ENCODE measurements at regions not wholly inside any gene's neighbourhood (a gene's known extent, or its start where the extent isn't known, plus 50 kb on each side); places are given as distances from the start of the nearest gene placed in this dataset.

DNA sequence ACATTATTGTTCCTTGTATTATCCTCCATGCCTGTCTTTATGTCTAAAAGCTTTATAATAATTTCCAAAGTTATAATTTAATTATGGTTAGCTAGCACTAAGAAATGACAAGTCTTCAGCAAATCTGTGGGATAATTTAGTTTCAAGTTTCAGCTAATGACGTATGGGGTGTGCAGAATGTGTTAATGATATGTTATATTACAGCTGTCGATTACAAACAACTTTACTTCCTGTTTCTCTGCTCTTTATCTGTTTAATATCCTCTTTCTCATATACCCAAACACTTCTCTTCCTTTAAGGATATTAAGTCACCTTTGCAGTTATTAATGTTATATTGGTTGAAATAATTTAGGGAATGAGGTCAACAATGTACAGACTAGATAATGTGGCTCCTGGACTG is 161.8 kb downstream of the CASP12 start:
- H3K4me1 ChIP-seq (ENCODE audit: insufficient read depth, low read length), result peaks cover 12% of the 10 kb centered on the region
- H3K27me3 ChIP-seq (ENCODE audit: insufficient read depth, low read length, poor library complexity), result no peaks in the 10 kb centered on the region
- H3K4me2 ChIP-seq (ENCODE audit: insufficient read depth, low read length), result no peak overlapping the region
- DNase-seq, result no peak
- no peaks in the 10 kb centered on the region for H4K20me1 ChIP-seq (ENCODE audit: insufficient read depth, low read length)
- TF ChIP-seq EZH2 (IDR thresholded peaks at IDR 0.05; ENCODE audit: borderline replicate concordance, low read depth, low read length, severe bottlenecking) (no peak), CTCF (IDR thresholded peaks at IDR 0.05; ENCODE audit: borderline replicate concordance, extremely low read depth, low read length, poor library complexity, severe bottlenecking) (no peak)
- no peak overlapping the region for H3K4me3 ChIP-seq (ENCODE audit: low read depth in 1 of 2, low read length in 2 of 2)
- H3K9ac ChIP-seq (ENCODE audit: low read depth, low read length), result no peak overlapping the region
- no peak for ATAC-seq (ENCODE audit: insufficient read depth, low read depth)
- peak overlapping the region; percentile 33; the same call in 1 of the 2 replicates for H2AFZ ChIP-seq (ENCODE audit: low read depth, low read length)
- no peaks in the 10 kb centered on the region for H3K79me2 ChIP-seq (ENCODE audit: insufficient read depth, low read length)
- H3K27ac ChIP-seq (ENCODE audit: low read length), result no peak overlapping the region
- no peaks in the 10 kb centered on the region for H3K36me3 ChIP-seq (ENCODE audit: insufficient read depth, low read length)
- no peaks in the 10 kb centered on the region for H3K9me3 ChIP-seq (ENCODE audit: insufficient read depth, low read length, severe bottlenecking)

- ATAC-seq (ENCODE audit: insufficient read depth, low read depth) (no peak), DNase-seq (no peak)
- TF ChIP-seq CTCF (IDR thresholded peaks at IDR 0.05; ENCODE audit: borderline replicate concordance, extremely low read depth, low read length, poor library complexity, severe bottlenecking) (no peak), EZH2 (IDR thresholded peaks at IDR 0.05; ENCODE audit: borderline replicate concordance, low read depth, low read length, severe bottlenecking) (no peak)
- no peaks in the 10 kb centered on the region for H3K27me3 ChIP-seq (ENCODE audit: insufficient read depth, low read length, poor library complexity)
- H3K4me2 ChIP-seq (ENCODE audit: insufficient read depth, low read length), result no peak overlapping the region
- H2AFZ ChIP-seq (ENCODE audit: low read depth, low read length), result no peak overlapping the region
- no peaks in the 10 kb centered on the region for H4K20me1 ChIP-seq (ENCODE audit: insufficient read depth, low read length)
- H3K9me3 ChIP-seq (ENCODE audit: insufficient read depth, low read length, severe bottlenecking), result no peaks in the 10 kb centered on the region
- H3K4me3 ChIP-seq (ENCODE audit: low read depth in 1 of 2, low read length in 2 of 2), result no peak overlapping the region
- no peak overlapping the region for H3K9ac ChIP-seq (ENCODE audit: low read depth, low read length)
- no peak overlapping the region for H3K27ac ChIP-seq (ENCODE audit: low read length)
- peaks cover 12% of the 10 kb centered on the region for H3K4me1 ChIP-seq (ENCODE audit: insufficient read depth, low read length)
- no peaks in the 10 kb centered on the region for H3K79me2 ChIP-seq (ENCODE audit: insufficient read depth, low read length)
- no peaks in the 10 kb centered on the region for H3K36me3 ChIP-seq (ENCODE audit: insufficient read depth, low read length)
Measured at GRCh38 chr11:104734998-104735397, 163.3 kb downstream of the CASP12 start.

DNA sequence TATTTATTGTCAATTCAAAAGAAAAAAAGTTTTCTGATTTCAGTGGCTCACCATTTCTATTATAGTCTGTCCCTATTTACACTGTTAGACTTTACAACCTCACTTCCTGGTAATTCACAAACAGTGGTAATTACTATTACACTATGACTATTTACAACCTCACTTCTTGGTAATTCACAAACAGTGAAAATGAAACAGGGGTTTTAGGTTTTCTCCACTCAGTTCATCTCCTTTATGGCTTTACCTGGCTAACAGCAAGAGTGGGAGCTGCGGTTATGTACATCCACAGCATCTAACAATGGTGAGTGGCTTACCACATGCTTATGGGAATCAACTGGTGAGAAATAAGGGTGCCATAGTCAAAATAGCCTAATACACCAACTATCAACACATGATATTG is 166.4 kb downstream of the CASP12 start:
- DNase-seq (no peak), ATAC-seq (ENCODE audit: insufficient read depth, low read depth) (0 out of 3 replicates have a peak, but pooled peaks have one; percentile 31)
- H3K4me2 ChIP-seq (ENCODE audit: insufficient read depth, low read length), result no peak overlapping the region
- no peaks in the 10 kb centered on the region for H3K36me3 ChIP-seq (ENCODE audit: insufficient read depth, low read length)
- TF ChIP-seq CTCF (IDR thresholded peaks at IDR 0.05; ENCODE audit: borderline replicate concordance, extremely low read depth, low read length, poor library complexity, severe bottlenecking), result no peak
- no peak for TF ChIP-seq EZH2 (IDR thresholded peaks at IDR 0.05; ENCODE audit: borderline replicate concordance, low read depth, low read length, severe bottlenecking)
- H3K9me3 ChIP-seq (ENCODE audit: insufficient read depth, low read length, severe bottlenecking), result no peaks in the 10 kb centered on the region
- H3K27me3 ChIP-seq (ENCODE audit: insufficient read depth, low read length, poor library complexity), result no peaks in the 10 kb centered on the region
- H3K79me2 ChIP-seq (ENCODE audit: insufficient read depth, low read length), result no peaks in the 10 kb centered on the region
- H3K4me3 ChIP-seq (ENCODE audit: low read depth in 1 of 2, low read length in 2 of 2), result no peak overlapping the region
- no peaks in the 10 kb centered on the region for H4K20me1 ChIP-seq (ENCODE audit: insufficient read depth, low read length)
- H3K4me1 ChIP-seq (ENCODE audit: insufficient read depth, low read length), result peaks cover 24% of the 10 kb centered on the region
- H2AFZ ChIP-seq (ENCODE audit: low read depth, low read length), result 0 out of 2 replicates have a peak overlapping the region, but pooled peaks have one; percentile 14
- H3K27ac ChIP-seq (ENCODE audit: low read length), result no peak overlapping the region
- no peak overlapping the region for H3K9ac ChIP-seq (ENCODE audit: low read depth, low read length)

DNA sequence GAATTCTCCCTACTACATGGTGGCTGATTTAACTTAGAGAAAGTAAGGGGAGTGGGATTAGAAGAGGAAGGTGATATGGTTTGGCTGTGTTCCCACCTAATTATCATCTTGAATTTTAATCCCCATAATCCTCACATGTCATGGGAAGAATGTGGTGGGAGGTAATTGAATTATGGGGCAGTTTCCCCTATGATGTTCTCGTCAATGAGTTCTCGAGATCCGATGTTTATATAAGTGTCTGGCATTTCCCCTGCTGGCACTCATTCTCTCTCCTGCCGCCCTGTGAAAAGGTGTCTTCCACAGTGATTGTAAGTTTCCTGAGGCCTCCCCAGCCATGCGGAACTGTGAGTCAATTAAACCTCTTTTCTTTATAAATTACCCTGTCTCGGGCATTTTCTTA is 169.3 kb downstream of the CASP12 start:
- Histone ChIP-seq H3K4me3 (ENCODE audit: low read depth in 1 of 2, low read length in 2 of 2) (no peak overlapping the region), H2AFZ (ENCODE audit: low read depth, low read length) (no peak overlapping the region), H3K9me3 (ENCODE audit: insufficient read depth, low read length, severe bottlenecking) (no peaks in the 10 kb centered on the region), H3K27me3 (ENCODE audit: insufficient read depth, low read length, poor library complexity) (no peaks in the 10 kb centered on the region), H3K4me2 (ENCODE audit: insufficient read depth, low read length) (no peak overlapping the region), H3K9ac (ENCODE audit: low read depth, low read length) (no peak overlapping the region), H4K20me1 (ENCODE audit: insufficient read depth, low read length) (no peaks in the 10 kb centered on the region), H3K79me2 (ENCODE audit: insufficient read depth, low read length) (no peaks in the 10 kb centered on the region), H3K36me3 (ENCODE audit: insufficient read depth, low read length) (no peaks in the 10 kb centered on the region), H3K4me1 (ENCODE audit: insufficient read depth, low read length) (peaks cover 25% of the 10 kb centered on the region), H3K27ac (ENCODE audit: low read length) (no peak overlapping the region)
- TF ChIP-seq EZH2 (IDR thresholded peaks at IDR 0.05; ENCODE audit: borderline replicate concordance, low read depth, low read length, severe bottlenecking) (no peak), CTCF (IDR thresholded peaks at IDR 0.05; ENCODE audit: borderline replicate concordance, extremely low read depth, low read length, poor library complexity, severe bottlenecking) (no peak)
- ATAC-seq (ENCODE audit: insufficient read depth, low read depth), result no peak
- DNase-seq, result no peak

Data from DND-41 (cell line).